Liver (tissue), 8 donors: ENCODE measurements at regions not wholly inside any gene's neighbourhood (a gene's known extent, or its start where the extent isn't known, plus 50 kb on each side); places are given as distances from the start of the nearest gene placed in this dataset.

Experiments used
- DNase-seq: peaks from one replicate; pipeline ENCODE4 v3.0.0-alpha.2; 2017; ENCODE audit warnings: low spot score
- H3K27ac ChIP-seq, 2 donors: one replicate each; pipeline ENCODE4 v1.7.0; 2013; ENCODE audit warnings: inconsistent platforms in 2 of 2, low read length in 2 of 2, control low read depth in 1 of 2, low read depth in 1 of 2, mild to moderate bottlenecking in 1 of 2
- H3K27me3 ChIP-seq, 4 donors: one replicate each; pipeline versions ENCODE4 v1.6.1 to v1.7.0; 2013; ENCODE audit warnings: low read length in 3 of 4, inconsistent platforms in 1 of 4, mild to moderate bottlenecking in 1 of 4, moderate library complexity in 1 of 4; ENCODE audit not compliant: control insufficient read depth in 4 of 4, insufficient read depth in 4 of 4
- H3K36me3 ChIP-seq, 4 donors: one replicate each; pipeline versions ENCODE4 v1.6.1 to v1.7.0; 2013; ENCODE audit warnings: low read length in 3 of 4, mild to moderate bottlenecking in 3 of 4, low read depth in 1 of 4, moderate library complexity in 1 of 4; ENCODE audit not compliant: control insufficient read depth in 4 of 4, insufficient read depth in 3 of 4
- H3K4me1 ChIP-seq, 4 donors: one replicate each; pipeline versions ENCODE4 v1.6.1 to v1.7.0; 2013; ENCODE audit warnings: low read length in 3 of 4, mild to moderate bottlenecking in 3 of 4, moderate library complexity in 1 of 4; ENCODE audit not compliant: control insufficient read depth in 4 of 4, insufficient read depth in 4 of 4
- H3K4me3 ChIP-seq, 3 donors: one replicate each; pipeline versions ENCODE4 v1.6.1 to v1.7.0; 2013; ENCODE audit warnings: low read length in 3 of 3, control low read depth in 1 of 3, low read depth in 1 of 3, mild to moderate bottlenecking in 1 of 3
- H3K9ac ChIP-seq, 2 donors: one replicate each; pipeline ENCODE4 v1.7.0; 2013; ENCODE audit warnings: low read length in 2 of 2, mild to moderate bottlenecking in 2 of 2, moderate library complexity in 2 of 2, control low read depth in 1 of 2, low read depth in 1 of 2
- H3K9me3 ChIP-seq, 4 donors: one replicate each; pipeline versions ENCODE4 v1.6.1 to v1.7.0; 2013; ENCODE audit warnings: low read length in 3 of 4; ENCODE audit not compliant: control insufficient read depth in 4 of 4
- EGR1 ChIP-seq, 2 donors: IDR thresholded peaks; 2 replicates each; pipeline ENCODE4 v1.6.1; 2016 to 2018; ENCODE audit warnings: antibody characterized with exemption in 2 of 2, low read depth in 2 of 2
- FOXA1 ChIP-seq: IDR thresholded peaks from 2 replicates; pipeline ENCODE4 v1.6.1; 2016; ENCODE audit warnings: antibody characterized with exemption
- FOXA2 ChIP-seq: IDR thresholded peaks from 2 replicates; pipeline ENCODE4 v1.6.1; 2016; ENCODE audit warnings: antibody characterized with exemption
- GABPA ChIP-seq, 2 donors: IDR thresholded peaks in 1 of 2; conservative IDR thresholded peaks in 1 of 2; 2 replicates each; pipeline ENCODE4 v1.6.1; 2016; ENCODE audit warnings: antibody characterized with exemption in 2 of 2, mild to moderate bottlenecking in 1 of 2, moderate library complexity in 1 of 2
- HNF4A ChIP-seq, 2 donors: conservative IDR thresholded peaks; 2 replicates each; pipeline ENCODE4 v1.6.1; 2016; ENCODE audit warnings: antibody characterized with exemption in 2 of 2, mild to moderate bottlenecking in 2 of 2
- JUND ChIP-seq, 2 donors: IDR thresholded peaks; 2 replicates each; pipeline ENCODE4 v1.6.1; 2016; ENCODE audit warnings: antibody characterized with exemption in 2 of 2
- NR2F2 ChIP-seq: IDR thresholded peaks from 2 replicates; pipeline ENCODE4 v1.6.1; 2016; ENCODE audit warnings: antibody characterized with exemption
- RAD21 ChIP-seq, 2 donors: IDR thresholded peaks; 2 replicates each; pipeline ENCODE4 v1.6.1; 2016; ENCODE audit warnings: antibody characterized with exemption in 2 of 2, mild to moderate bottlenecking in 2 of 2
- RXRA ChIP-seq, 2 donors: IDR thresholded peaks; 2 replicates each; pipeline ENCODE4 v1.6.1; 2017 to 2018; ENCODE audit warnings: antibody characterized with exemption in 2 of 2, mild to moderate bottlenecking in 1 of 2
- SP1 ChIP-seq: IDR thresholded peaks from 2 replicates; pipeline ENCODE4 v1.6.1; 2018; ENCODE audit warnings: antibody characterized with exemption, mild to moderate bottlenecking
- TAF1 ChIP-seq: conservative IDR thresholded peaks from 2 replicates; pipeline ENCODE4 v1.6.1; 2016; ENCODE audit warnings: antibody characterized with exemption, mild to moderate bottlenecking
- YY1 ChIP-seq: IDR thresholded peaks from 2 replicates; pipeline ENCODE4 v1.6.1; 2016; ENCODE audit warnings: antibody characterized with exemption, mild to moderate bottlenecking
- WGBS: extraction: QIAGEN DNeasy Blood & Tissue Kit; methylation state at CpG from one replicate; pipeline ENCODE4 v1.1.7; 2013; 5-methylcytosine and 5-hydroxymethylcytosine counted together
- TF ChIP-seq, protein P1 (sequence below): IDR thresholded peaks from 2 replicates; pipeline ENCODE4 v1.6.1; 2016; ENCODE audit warnings: antibody characterized with exemption
- TF ChIP-seq, protein P2 (sequence below): IDR thresholded peaks from 2 replicates; pipeline ENCODE4 v1.6.1; 2016; ENCODE audit warnings: antibody characterized with exemption
- TF ChIP-seq, protein P3 (sequence below): IDR thresholded peaks from 2 replicates; pipeline ENCODE4 v1.6.1; 2016; ENCODE audit warnings: antibody characterized with exemption, mild to moderate bottlenecking
- TF ChIP-seq, protein P4 (sequence below): fragments of 150-350 bp; IDR thresholded peaks from 2 replicates; pipeline ENCODE4 v1.5.1; 2017; ENCODE audit warnings: improper control_type of control experiment, low read depth, low read length; ENCODE audit not compliant: missing input control
- TF ChIP-seq, protein P5 (sequence below): IDR thresholded peaks from 2 replicates; pipeline ENCODE4 v1.6.1; 2016; ENCODE audit warnings: antibody characterized with exemption
- donor health status: healthy.
- donor health status: healthy.
- donor health status: healthy.
- donor health status: healthy.
- donor health status: healthy.

DNA sequence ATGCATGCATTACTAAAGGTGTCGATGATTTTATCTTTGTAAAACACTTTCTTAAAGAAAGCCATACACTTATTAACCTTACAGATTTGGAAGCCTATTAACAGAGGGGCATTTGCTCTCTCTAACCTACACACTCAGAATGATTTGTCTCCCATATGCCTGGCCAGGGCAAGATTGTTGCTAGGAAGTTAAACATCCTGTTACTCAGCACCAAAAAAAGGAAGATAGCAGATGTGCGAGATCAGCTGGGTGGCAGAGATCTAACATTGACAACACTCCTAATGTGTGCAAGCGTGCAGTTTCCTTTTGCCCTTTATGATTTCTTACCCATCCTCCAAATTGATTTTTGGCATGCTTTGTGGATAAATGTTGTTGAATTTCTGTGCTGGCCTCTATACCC is 73.9 kb upstream of the TMEM108 start:
- no peaks in the 10 kb centered on the region for H3K27me3 ChIP-seq
- H3K4me3 ChIP-seq, result no peak overlapping the region
- no peaks in the 10 kb centered on the region for H3K4me1 ChIP-seq
- H3K9ac ChIP-seq, result no peak overlapping the region
- no peak overlapping the region for H3K27ac ChIP-seq
- no peak for DNase-seq
- no peaks in the 10 kb centered on the region for H3K36me3 ChIP-seq
- TF ChIP-seq NR2F2, result no peak
- TF ChIP-seq, protein P1, sequence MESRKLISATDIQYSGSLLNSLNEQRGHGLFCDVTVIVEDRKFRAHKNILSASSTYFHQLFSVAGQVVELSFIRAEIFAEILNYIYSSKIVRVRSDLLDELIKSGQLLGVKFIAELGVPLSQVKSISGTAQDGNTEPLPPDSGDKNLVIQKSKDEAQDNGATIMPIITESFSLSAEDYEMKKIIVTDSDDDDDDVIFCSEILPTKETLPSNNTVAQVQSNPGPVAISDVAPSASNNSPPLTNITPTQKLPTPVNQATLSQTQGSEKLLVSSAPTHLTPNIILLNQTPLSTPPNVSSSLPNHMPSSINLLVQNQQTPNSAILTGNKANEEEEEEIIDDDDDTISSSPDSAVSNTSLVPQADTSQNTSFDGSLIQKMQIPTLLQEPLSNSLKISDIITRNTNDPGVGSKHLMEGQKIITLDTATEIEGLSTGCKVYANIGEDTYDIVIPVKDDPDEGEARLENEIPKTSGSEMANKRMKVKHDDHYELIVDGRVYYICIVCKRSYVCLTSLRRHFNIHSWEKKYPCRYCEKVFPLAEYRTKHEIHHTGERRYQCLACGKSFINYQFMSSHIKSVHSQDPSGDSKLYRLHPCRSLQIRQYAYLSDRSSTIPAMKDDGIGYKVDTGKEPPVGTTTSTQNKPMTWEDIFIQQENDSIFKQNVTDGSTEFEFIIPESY, result no peak
- TF ChIP-seq YY1, result no peak
- 57% methylated on average over 3 of the region's 3 CpGs for WGBS
- no peaks in the 10 kb centered on the region for H3K9me3 ChIP-seq

DNA sequence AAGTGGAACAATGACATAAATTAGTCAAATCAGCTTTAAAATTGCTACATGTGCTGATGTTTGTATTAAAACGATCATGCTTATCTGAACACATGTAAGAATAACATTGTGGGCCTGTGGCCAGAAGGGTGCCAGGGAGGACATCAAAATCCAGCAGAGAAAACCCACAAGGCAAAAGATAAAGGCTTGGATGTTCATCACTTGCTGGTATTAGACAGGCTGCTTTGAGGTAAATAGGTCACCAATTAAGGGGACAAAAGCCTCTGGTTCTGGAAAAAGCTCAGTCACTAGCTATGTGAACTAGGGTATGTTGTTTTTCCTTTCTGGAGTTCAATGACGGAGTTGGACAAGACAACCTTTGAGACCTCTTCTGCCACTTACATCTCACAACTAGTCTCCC is 74.4 kb upstream of the TMEM108 start:
- Histone ChIP-seq H3K27me3 (no peaks in the 10 kb centered on the region), H3K4me3 (no peak overlapping the region), H3K27ac (no peak overlapping the region), H3K4me1 (no peaks in the 10 kb centered on the region), H3K9me3 (no peaks in the 10 kb centered on the region), H3K36me3 (no peaks in the 10 kb centered on the region), H3K9ac (no peak overlapping the region)
- TF ChIP-seq, protein P2, sequence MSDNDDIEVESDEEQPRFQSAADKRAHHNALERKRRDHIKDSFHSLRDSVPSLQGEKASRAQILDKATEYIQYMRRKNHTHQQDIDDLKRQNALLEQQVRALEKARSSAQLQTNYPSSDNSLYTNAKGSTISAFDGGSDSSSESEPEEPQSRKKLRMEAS, result no peak
- TF ChIP-seq, protein P1, result no peak
- TF ChIP-seq, protein P3, sequence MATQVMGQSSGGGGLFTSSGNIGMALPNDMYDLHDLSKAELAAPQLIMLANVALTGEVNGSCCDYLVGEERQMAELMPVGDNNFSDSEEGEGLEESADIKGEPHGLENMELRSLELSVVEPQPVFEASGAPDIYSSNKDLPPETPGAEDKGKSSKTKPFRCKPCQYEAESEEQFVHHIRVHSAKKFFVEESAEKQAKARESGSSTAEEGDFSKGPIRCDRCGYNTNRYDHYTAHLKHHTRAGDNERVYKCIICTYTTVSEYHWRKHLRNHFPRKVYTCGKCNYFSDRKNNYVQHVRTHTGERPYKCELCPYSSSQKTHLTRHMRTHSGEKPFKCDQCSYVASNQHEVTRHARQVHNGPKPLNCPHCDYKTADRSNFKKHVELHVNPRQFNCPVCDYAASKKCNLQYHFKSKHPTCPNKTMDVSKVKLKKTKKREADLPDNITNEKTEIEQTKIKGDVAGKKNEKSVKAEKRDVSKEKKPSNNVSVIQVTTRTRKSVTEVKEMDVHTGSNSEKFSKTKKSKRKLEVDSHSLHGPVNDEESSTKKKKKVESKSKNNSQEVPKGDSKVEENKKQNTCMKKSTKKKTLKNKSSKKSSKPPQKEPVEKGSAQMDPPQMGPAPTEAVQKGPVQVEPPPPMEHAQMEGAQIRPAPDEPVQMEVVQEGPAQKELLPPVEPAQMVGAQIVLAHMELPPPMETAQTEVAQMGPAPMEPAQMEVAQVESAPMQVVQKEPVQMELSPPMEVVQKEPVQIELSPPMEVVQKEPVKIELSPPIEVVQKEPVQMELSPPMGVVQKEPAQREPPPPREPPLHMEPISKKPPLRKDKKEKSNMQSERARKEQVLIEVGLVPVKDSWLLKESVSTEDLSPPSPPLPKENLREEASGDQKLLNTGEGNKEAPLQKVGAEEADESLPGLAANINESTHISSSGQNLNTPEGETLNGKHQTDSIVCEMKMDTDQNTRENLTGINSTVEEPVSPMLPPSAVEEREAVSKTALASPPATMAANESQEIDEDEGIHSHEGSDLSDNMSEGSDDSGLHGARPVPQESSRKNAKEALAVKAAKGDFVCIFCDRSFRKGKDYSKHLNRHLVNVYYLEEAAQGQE, result no peak
- TF ChIP-seq TAF1, result no peak
- TF ChIP-seq JUND (IDR thresholded peaks at IDR 0.05), result no peak
- TF ChIP-seq EGR1 (IDR thresholded peaks at IDR 0.05; ENCODE audit: low read depth in 2 of 2), result no peak
- TF ChIP-seq, protein P4, sequence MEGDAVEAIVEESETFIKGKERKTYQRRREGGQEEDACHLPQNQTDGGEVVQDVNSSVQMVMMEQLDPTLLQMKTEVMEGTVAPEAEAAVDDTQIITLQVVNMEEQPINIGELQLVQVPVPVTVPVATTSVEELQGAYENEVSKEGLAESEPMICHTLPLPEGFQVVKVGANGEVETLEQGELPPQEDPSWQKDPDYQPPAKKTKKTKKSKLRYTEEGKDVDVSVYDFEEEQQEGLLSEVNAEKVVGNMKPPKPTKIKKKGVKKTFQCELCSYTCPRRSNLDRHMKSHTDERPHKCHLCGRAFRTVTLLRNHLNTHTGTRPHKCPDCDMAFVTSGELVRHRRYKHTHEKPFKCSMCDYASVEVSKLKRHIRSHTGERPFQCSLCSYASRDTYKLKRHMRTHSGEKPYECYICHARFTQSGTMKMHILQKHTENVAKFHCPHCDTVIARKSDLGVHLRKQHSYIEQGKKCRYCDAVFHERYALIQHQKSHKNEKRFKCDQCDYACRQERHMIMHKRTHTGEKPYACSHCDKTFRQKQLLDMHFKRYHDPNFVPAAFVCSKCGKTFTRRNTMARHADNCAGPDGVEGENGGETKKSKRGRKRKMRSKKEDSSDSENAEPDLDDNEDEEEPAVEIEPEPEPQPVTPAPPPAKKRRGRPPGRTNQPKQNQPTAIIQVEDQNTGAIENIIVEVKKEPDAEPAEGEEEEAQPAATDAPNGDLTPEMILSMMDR, result no peak
- TF ChIP-seq HNF4A (conservative IDR thresholded peaks at IDR 0.05), result no peak
- TF ChIP-seq GABPA (IDR thresholded peaks at IDR 0.05 in 1 of 2, conservative IDR thresholded peaks at IDR 0.05 in 1 of 2), result no peak
- TF ChIP-seq NR2F2, result no peak
- no peak for TF ChIP-seq SP1
- TF ChIP-seq FOXA2, result no peak
- no peak for TF ChIP-seq RXRA (IDR thresholded peaks at IDR 0.05)
- TF ChIP-seq, protein P5, sequence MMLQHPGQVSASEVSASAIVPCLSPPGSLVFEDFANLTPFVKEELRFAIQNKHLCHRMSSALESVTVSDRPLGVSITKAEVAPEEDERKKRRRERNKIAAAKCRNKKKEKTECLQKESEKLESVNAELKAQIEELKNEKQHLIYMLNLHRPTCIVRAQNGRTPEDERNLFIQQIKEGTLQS, result no peak
- no peak for TF ChIP-seq YY1
- TF ChIP-seq FOXA1, result no peak
- TF ChIP-seq RAD21 (IDR thresholded peaks at IDR 0.05), result no peak
- 38% methylated on average over 2 of the region's 2 CpGs for WGBS
- DNase-seq, result no peak
